GM21619 (cell line): ENCODE measurements at regions not wholly inside any gene's neighbourhood (a gene's known extent, or its start where the extent isn't known, plus 50 kb on each side); places are given as distances from the start of the nearest gene placed in this dataset.
"Not testable (repeated sequence)": the region's sequence is repeated elsewhere in the genome, so short reads cannot be mapped to it uniquely, and the experiment has no call there.

Experiments used
- ATAC-seq: cut with Tn5 transposase; IDR thresholded peaks from one replicate; pipeline ENCODE4 v1.9.1; 2021; ENCODE audit not compliant: unreplicated experiment

- no peak for ATAC-seq
Measured at GRCh38 chr4:186954509-186954908, 230.9 kb upstream of the FAT1 start.

GRCh38 chr4:186954956-186955355, 231.3 kb upstream of the FAT1 start:
- no peak for ATAC-seq

GRCh38 chr4:186957952-186958555, 234.4 kb upstream of the FAT1 start:
- no peak for ATAC-seq

GRCh38 chr4:186958726-186959350, 235.2 kb upstream of the FAT1 start:
- no peak for ATAC-seq

GRCh38 chr4:186979961-186980745, 256.5 kb upstream of the FAT1 start:
- ATAC-seq = no peak

- no peak for ATAC-seq
Measured at GRCh38 chr4:186981161-186981560, 257.5 kb upstream of the FAT1 start.

- no peak for ATAC-seq
Measured at GRCh38 chr4:186982160-186982559, 258.5 kb upstream of the FAT1 start.

GRCh38 chr4:186984105-186984644, 260.5 kb upstream of the FAT1 start:
- ATAC-seq = no peak

GRCh38 chr4:186999686-187000085, 276.0 kb upstream of the FAT1 start:
- no peak for ATAC-seq

- no peak for ATAC-seq
Measured at GRCh38 chr4:187000281-187000680, 276.6 kb upstream of the FAT1 start.

GRCh38 chr4:187002133-187002532, 278.5 kb upstream of the FAT1 start:
- ATAC-seq = not testable (repeated sequence)

- no peak for ATAC-seq
Measured at GRCh38 chr4:187004628-187005027, 281.0 kb upstream of the FAT1 start.

- no peak for ATAC-seq
Measured at GRCh38 chr4:187006189-187006618, 282.5 kb upstream of the FAT1 start.

GRCh38 chr4:187010052-187010451, 286.4 kb upstream of the FAT1 start:
- no peak for ATAC-seq

- no peak for ATAC-seq
Measured at GRCh38 chr4:187016101-187016500, 292.4 kb upstream of the FAT1 start.

- ATAC-seq = no peak
Measured at GRCh38 chr4:187017147-187017546, 293.5 kb upstream of the FAT1 start.

GRCh38 chr4:187019896-187020295, 296.2 kb upstream of the FAT1 start:
- no peak for ATAC-seq

GRCh38 chr4:187020676-187021075, 297.0 kb upstream of the FAT1 start:
- no peak for ATAC-seq

- no peak for ATAC-seq
Measured at GRCh38 chr4:187021436-187022205, 298.0 kb upstream of the FAT1 start.

- ATAC-seq = no peak
Measured at GRCh38 chr4:187027272-187027671, 303.6 kb upstream of the FAT1 start.

GRCh38 chr4:187042251-187042650, 318.6 kb upstream of the FAT1 start:
- no peak for ATAC-seq
